HG03060 (cell line): ENCODE measurements at regions not wholly inside any gene's neighbourhood (a gene's known extent, or its start where the extent isn't known, plus 50 kb on each side); places are given as distances from the start of the nearest gene placed in this dataset.

ENCODE experiments used
- ATAC-seq: cut with Tn5 transposase; IDR thresholded peaks from one replicate; pipeline ENCODE4 v1.9.1; 2021; ENCODE audit warnings: low read depth, moderate number of reproducible peaks; ENCODE audit not compliant: unreplicated experiment

- no peak for ATAC-seq
These were observed 331.3 kb downstream of the KLF5 start for GRCh38 chr13:73390100-73390499.

GRCh38 chr13:73388586-73388985 is 329.8 kb downstream of the KLF5 start:
- ATAC-seq, result no peak

- no peak for ATAC-seq
These were observed 328.5 kb downstream of the KLF5 start for GRCh38 chr13:73387318-73387717.

DNA sequence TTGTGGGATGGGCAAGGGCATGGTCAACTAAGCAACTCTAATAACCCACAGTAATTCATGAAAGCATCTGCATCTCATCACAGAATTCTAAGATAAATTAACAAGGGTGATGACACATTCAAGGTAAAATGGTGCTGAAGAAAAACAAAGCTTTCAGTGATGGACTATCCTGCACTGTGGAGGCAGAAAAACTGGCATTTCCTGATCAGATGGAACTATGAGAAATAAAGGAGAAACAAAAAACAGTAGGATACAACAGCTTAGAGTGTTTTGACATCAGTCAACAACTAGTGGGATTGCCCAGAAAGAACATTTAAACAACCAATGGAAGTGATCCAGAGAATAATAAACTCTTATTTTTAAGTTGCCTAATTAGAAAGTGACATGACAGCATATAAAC is 327.0 kb downstream of the KLF5 start:
- no peak for ATAC-seq

GRCh38 chr13:73372666-73373627 is 314.1 kb downstream of the KLF5 start:
- no peak for ATAC-seq

GRCh38 chr13:73370066-73370465 is 311.3 kb downstream of the KLF5 start:
- ATAC-seq, result no peak

GRCh38 chr13:73369095-73369494 is 310.3 kb downstream of the KLF5 start:
- no peak for ATAC-seq

- ATAC-seq, result no peak
These were observed 309.8 kb downstream of the KLF5 start for GRCh38 chr13:73368608-73369007.

DNA sequence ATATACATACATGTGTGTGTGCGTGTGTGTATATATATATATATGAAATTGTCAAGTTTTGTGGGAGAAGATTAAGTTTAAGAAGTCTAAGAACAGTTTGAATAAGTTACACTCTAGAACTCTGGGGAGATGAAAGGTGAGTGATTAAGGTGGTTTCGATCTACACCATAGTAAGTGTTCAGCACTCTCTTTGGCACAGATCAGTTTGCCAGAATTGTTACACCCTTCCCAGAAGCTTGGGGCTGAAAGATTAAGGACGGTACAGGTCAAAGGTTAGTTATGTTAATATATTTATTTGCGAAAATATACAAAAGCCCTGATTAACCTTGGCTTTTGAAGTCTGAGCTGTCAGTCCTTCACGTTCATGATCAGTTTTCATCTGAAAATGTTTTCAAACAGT is 309.1 kb downstream of the KLF5 start:
- no peak for ATAC-seq

GRCh38 chr13:73366241-73366640 is 307.4 kb downstream of the KLF5 start:
- no peak for ATAC-seq

DNA sequence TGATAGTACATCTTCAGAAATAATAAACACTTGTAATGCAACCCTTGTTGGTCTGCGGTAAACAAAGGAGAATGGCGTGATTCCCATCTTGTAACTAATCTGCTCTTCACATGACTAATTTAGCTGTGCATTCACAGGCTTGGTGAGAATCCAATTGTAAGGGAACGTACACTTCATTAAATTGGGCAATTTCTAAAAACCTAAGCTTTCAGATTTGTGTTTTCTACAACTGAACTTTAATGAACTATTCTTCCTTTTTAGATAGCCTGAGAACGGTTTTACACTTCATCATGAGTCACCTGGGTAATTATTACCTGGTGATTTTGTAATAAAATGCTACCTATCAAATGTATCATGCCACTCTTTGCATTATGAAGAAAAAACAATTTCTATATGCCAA is 306.9 kb downstream of the KLF5 start:
- ATAC-seq, result no peak

DNA sequence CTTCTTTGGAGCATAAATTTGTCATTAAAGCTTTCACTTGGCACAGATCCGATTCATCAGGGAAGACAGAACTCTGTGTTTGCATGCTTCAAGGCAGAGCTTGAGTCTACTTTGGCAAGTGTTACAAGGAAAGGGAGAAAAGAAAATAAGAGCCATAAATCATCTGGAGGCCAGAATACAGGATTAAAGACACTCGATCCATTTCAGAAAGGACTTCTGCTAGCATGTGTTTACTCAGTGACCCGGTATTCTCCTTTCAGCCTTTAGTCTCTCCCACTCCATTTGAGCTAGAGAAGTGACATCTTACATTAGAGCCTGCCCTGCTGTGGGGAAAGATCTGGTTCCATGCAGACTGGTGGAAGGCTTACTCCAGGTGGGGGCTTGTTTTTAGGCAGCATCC is 306.4 kb downstream of the KLF5 start:
- no peak for ATAC-seq

DNA sequence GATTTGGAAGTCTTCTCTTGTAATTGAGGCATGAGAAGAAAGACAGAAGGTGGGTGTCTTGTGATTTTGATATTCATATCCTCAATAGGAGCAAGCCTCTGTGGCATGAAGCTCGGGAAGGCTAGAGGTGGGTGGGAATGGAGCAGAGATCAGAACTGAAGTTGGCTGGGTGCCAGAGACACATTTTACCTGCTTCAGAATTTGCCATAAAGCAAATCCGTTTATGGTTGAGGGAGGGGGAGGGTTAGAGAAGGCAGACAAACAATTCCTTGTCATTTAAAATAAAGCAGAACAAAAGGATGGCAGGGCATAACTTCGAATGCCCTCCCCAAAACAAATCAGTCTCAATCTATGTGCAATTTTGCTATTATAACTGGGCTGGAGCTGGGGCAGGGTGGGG is 305.9 kb downstream of the KLF5 start:
- no peak for ATAC-seq

GRCh38 chr13:73358606-73359095 is 299.8 kb downstream of the KLF5 start:
- ATAC-seq, result no peak

GRCh38 chr13:73355134-73355533 is 296.3 kb downstream of the KLF5 start:
- ATAC-seq, result no peak

DNA sequence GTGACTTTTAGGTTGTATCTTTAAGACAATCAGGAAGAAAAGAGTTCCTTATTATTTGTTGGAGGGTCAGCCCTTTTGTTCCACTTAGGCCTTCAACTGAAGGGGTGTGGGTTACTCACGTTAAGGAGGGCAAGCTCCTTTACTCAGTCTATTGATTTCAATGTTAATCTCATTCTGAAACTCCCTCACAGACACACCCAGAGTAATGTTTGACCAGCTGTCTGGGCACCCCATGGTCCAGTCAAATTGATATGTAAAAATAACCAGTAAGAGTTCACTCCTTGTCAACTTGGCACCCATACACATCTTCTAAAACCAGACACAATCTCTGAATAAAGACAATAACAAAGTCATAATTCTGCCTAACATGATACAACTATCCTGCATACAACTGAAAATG is 292.9 kb downstream of the KLF5 start:
- no peak for ATAC-seq

GRCh38 chr13:73341748-73342147 is 282.9 kb downstream of the KLF5 start:
- no peak for ATAC-seq

GRCh38 chr13:73340069-73340468 is 281.3 kb downstream of the KLF5 start:
- ATAC-seq, result no peak

GRCh38 chr13:73339086-73339485 is 280.3 kb downstream of the KLF5 start:
- ATAC-seq, result no peak

- no peak for ATAC-seq
These were observed 279.6 kb downstream of the KLF5 start for GRCh38 chr13:73338389-73338788.

GRCh38 chr13:73337532-73337931 is 278.7 kb downstream of the KLF5 start:
- ATAC-seq, result no peak

- no peak for ATAC-seq
These were observed 278.0 kb downstream of the KLF5 start for GRCh38 chr13:73336773-73337172.
